ENCODE measurements at regions not wholly inside any gene's neighbourhood (a gene's known extent, or its start where the extent isn't known, plus 50 kb on each side); places are given as distances from the start of the nearest gene placed in this dataset.

- TF ChIP-seq AFF1 (IDR thresholded peaks at IDR 0.05; ENCODE audit: low read depth in 1 of 2, partially characterized antibody in 2 of 2) (no peak), ZNF431 (CRISPR knock-in tag; IDR thresholded peaks at IDR 0.05) (no peak), CXXC5 (CRISPR knock-in tag; IDR thresholded peaks at IDR 0.05) (no peak), GATAD2A (IDR thresholded peaks at IDR 0.05) (no peak), ZNF140 (CRISPR knock-in tag; IDR thresholded peaks at IDR 0.05) (no peak)
- TF ChIP-seq, protein P1, sequence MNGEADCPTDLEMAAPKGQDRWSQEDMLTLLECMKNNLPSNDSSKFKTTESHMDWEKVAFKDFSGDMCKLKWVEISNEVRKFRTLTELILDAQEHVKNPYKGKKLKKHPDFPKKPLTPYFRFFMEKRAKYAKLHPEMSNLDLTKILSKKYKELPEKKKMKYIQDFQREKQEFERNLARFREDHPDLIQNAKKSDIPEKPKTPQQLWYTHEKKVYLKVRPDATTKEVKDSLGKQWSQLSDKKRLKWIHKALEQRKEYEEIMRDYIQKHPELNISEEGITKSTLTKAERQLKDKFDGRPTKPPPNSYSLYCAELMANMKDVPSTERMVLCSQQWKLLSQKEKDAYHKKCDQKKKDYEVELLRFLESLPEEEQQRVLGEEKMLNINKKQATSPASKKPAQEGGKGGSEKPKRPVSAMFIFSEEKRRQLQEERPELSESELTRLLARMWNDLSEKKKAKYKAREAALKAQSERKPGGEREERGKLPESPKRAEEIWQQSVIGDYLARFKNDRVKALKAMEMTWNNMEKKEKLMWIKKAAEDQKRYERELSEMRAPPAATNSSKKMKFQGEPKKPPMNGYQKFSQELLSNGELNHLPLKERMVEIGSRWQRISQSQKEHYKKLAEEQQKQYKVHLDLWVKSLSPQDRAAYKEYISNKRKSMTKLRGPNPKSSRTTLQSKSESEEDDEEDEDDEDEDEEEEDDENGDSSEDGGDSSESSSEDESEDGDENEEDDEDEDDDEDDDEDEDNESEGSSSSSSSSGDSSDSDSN (IDR thresholded peaks at IDR 0.05; ENCODE audit: borderline replicate concordance in 1 of 2, low read depth in 2 of 2, low read length in 2 of 2): no peak
These were observed 71.7 kb upstream of the RUFY1 start (continued) for GRCh38 chr5:179478624-179479023.

All from K562 (cell line).